ENCODE measurements at regions not wholly inside any gene's neighbourhood (a gene's known extent, or its start where the extent isn't known, plus 50 kb on each side); places are given as distances from the start of the nearest gene placed in this dataset.

DNA sequence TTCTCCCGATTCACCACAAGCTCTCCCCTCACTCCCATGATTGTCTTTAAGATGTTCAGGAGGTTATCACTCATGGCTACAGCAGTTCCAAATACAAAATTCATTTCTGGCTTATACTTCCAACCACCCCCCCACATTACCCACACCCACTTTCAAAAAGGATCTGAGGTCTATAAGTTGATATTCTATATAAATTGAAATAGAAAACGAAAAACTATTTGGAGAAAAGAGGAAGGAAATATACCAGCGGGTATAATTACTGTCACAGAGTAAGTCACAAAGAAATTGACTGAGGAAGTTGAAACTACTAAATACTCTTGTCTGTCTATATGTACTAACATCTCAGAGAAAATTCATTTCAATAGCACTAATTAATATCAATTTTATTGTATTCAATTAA is 112.7 kb upstream of the TNFAIP3 start:
- TF ChIP-seq EZH2 (IDR thresholded peaks at IDR 0.05) (no peak), POLR2AphosphoS5 (IDR thresholded peaks at IDR 0.05; ENCODE audit: borderline replicate concordance, low read depth, low read length) (no peak)
